ENCODE measurements at regions not wholly inside any gene's neighbourhood (a gene's known extent, or its start where the extent isn't known, plus 50 kb on each side); places are given as distances from the start of the nearest gene placed in this dataset.

DNA sequence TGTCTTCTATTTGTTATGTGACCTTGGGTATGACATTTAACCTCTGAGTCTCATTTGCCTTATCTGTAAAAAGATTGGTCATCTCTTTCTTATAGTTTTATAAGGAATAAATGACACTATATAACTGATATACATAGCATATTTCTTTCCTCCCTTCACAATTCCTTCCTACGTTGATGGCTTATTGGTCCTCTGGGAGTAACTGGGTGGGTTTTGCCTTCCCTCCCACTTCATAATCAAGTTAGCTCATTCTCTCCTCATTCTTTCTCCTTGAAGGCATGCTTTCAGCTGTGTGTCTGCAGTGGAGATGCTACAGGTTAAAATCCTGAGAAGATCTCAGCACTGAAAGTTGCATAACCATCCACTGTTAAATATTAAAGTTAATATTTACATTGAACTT, 382.4 kb downstream of the TMEM38B start (continued):
- TF ChIP-seq, protein P1, sequence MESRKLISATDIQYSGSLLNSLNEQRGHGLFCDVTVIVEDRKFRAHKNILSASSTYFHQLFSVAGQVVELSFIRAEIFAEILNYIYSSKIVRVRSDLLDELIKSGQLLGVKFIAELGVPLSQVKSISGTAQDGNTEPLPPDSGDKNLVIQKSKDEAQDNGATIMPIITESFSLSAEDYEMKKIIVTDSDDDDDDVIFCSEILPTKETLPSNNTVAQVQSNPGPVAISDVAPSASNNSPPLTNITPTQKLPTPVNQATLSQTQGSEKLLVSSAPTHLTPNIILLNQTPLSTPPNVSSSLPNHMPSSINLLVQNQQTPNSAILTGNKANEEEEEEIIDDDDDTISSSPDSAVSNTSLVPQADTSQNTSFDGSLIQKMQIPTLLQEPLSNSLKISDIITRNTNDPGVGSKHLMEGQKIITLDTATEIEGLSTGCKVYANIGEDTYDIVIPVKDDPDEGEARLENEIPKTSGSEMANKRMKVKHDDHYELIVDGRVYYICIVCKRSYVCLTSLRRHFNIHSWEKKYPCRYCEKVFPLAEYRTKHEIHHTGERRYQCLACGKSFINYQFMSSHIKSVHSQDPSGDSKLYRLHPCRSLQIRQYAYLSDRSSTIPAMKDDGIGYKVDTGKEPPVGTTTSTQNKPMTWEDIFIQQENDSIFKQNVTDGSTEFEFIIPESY (IDR thresholded peaks at IDR 0.05) = no peak
- TF ChIP-seq NR2F2 (IDR thresholded peaks at IDR 0.05) (no peak), FOXA2 (IDR thresholded peaks at IDR 0.05) (no peak), FOXA1 (IDR thresholded peaks at IDR 0.05) (no peak), EGR1 (IDR thresholded peaks at IDR 0.05; ENCODE audit: low read depth in 2 of 2) (no peak)

DNA sequence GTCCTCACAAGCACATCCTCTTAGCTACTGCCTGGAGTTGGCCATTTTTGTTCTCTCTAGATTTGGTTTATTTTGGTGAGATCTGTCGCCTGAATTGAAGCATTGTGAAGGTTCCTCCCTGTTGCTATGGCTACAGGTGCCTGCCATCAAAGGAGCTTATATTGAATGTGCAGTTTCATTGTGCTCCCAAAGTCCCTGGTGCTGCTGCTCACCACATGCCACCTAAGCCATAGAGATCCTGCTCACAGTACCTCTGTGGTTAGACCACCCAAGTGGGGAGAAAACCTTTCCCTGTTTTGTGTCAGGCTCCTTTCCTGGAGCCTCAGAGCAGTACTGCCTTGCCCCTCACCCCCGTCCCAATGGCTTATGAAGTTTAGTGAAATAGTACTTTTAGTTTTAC, 383.4 kb downstream of the TMEM38B start:
- no peak overlapping the region for H3K9ac ChIP-seq (ENCODE audit: low read depth in 1 of 2, low read length in 2 of 2)
- H3K36me3 ChIP-seq (ENCODE audit: control insufficient read depth in 4 of 4, insufficient read depth in 3 of 4, low read depth in 1 of 4, low read length in 3 of 4) = no peaks in the 10 kb centered on the region
- 84% methylated on average over 2 of the region's 2 CpGs for WGBS
- peaks cover 4 to 18% (median 11%) of the 10 kb centered on the region in 4 donors for H3K4me1 ChIP-seq (ENCODE audit: control insufficient read depth in 4 of 4, insufficient read depth in 4 of 4, low read length in 3 of 4)
- DNase-seq (ENCODE audit: low spot score) = no peak
- TF ChIP-seq, protein P2, sequence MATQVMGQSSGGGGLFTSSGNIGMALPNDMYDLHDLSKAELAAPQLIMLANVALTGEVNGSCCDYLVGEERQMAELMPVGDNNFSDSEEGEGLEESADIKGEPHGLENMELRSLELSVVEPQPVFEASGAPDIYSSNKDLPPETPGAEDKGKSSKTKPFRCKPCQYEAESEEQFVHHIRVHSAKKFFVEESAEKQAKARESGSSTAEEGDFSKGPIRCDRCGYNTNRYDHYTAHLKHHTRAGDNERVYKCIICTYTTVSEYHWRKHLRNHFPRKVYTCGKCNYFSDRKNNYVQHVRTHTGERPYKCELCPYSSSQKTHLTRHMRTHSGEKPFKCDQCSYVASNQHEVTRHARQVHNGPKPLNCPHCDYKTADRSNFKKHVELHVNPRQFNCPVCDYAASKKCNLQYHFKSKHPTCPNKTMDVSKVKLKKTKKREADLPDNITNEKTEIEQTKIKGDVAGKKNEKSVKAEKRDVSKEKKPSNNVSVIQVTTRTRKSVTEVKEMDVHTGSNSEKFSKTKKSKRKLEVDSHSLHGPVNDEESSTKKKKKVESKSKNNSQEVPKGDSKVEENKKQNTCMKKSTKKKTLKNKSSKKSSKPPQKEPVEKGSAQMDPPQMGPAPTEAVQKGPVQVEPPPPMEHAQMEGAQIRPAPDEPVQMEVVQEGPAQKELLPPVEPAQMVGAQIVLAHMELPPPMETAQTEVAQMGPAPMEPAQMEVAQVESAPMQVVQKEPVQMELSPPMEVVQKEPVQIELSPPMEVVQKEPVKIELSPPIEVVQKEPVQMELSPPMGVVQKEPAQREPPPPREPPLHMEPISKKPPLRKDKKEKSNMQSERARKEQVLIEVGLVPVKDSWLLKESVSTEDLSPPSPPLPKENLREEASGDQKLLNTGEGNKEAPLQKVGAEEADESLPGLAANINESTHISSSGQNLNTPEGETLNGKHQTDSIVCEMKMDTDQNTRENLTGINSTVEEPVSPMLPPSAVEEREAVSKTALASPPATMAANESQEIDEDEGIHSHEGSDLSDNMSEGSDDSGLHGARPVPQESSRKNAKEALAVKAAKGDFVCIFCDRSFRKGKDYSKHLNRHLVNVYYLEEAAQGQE (IDR thresholded peaks at IDR 0.05) = no peak
- H3K27me3 ChIP-seq (ENCODE audit: control insufficient read depth in 4 of 4, insufficient read depth in 4 of 4, low read length in 3 of 4) = no peaks in the 10 kb centered on the region
- no peak overlapping the region for H3K27ac ChIP-seq (ENCODE audit: low read depth in 1 of 2, low read length in 2 of 2)
- H3K4me3 ChIP-seq (ENCODE audit: low read depth in 1 of 3, low read length in 3 of 3) = no peak overlapping the region
- H3K9me3 ChIP-seq (ENCODE audit: control insufficient read depth in 4 of 4, low read length in 3 of 4) = no peaks in the 10 kb centered on the region

DNA sequence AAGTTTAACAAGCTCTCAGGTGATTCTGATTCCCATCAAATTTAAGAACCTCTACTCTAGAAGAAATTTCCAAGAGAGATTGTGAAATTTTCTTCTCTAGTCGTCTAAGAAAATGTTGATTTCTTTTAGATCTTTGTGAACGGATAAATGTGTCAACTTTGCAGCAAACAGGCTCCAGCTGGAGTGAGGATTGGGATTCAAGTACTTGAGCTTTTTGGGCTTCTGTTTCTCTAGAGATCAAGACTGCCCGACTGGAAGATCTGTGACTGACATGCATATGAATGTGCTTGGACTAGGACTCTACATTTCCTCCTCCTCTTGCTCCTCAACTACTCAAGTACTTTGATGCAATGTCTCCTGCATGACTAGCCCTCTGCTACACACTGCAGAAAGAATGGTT, 388.3 kb downstream of the TMEM38B start:
- no peak for DNase-seq (ENCODE audit: low spot score)
- 77% methylated on average over 3 of the region's 3 CpGs for WGBS
- Histone ChIP-seq H3K27ac (ENCODE audit: low read depth in 1 of 2, low read length in 2 of 2) (no peak overlapping the region), H3K27me3 (ENCODE audit: control insufficient read depth in 4 of 4, insufficient read depth in 4 of 4, low read length in 3 of 4) (no peaks in the 10 kb centered on the region), H3K4me3 (ENCODE audit: low read depth in 1 of 3, low read length in 3 of 3) (no peak overlapping the region), H3K9me3 (ENCODE audit: control insufficient read depth in 4 of 4, low read length in 3 of 4) (no peaks in the 10 kb centered on the region), H3K9ac (ENCODE audit: low read depth in 1 of 2, low read length in 2 of 2) (no peak overlapping the region), H3K4me1 (ENCODE audit: control insufficient read depth in 4 of 4, insufficient read depth in 4 of 4, low read length in 3 of 4) (peaks cover 3 to 25% (median 16%) of the 10 kb centered on the region in 4 donors), H3K36me3 (ENCODE audit: control insufficient read depth in 4 of 4, insufficient read depth in 3 of 4, low read depth in 1 of 4, low read length in 3 of 4) (no peaks in the 10 kb centered on the region)
- TF ChIP-seq HNF4A (conservative IDR thresholded peaks at IDR 0.05) = no peak
- TF ChIP-seq YY1 (IDR thresholded peaks at IDR 0.05) = no peak
- no peak for TF ChIP-seq JUND (IDR thresholded peaks at IDR 0.05)
- TF ChIP-seq FOXA1 (IDR thresholded peaks at IDR 0.05) = no peak
- no peak for TF ChIP-seq EGR1 (IDR thresholded peaks at IDR 0.05; ENCODE audit: low read depth in 2 of 2)
- TF ChIP-seq RAD21 (IDR thresholded peaks at IDR 0.05) = no peak
- TF ChIP-seq, protein P3, sequence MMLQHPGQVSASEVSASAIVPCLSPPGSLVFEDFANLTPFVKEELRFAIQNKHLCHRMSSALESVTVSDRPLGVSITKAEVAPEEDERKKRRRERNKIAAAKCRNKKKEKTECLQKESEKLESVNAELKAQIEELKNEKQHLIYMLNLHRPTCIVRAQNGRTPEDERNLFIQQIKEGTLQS (IDR thresholded peaks at IDR 0.05) = no peak
- no peak for TF ChIP-seq SP1 (IDR thresholded peaks at IDR 0.05)
- no peak for TF ChIP-seq GABPA (IDR thresholded peaks at IDR 0.05 in 1 of 2, conservative IDR thresholded peaks at IDR 0.05 in 1 of 2)
- TF ChIP-seq NR2F2 (IDR thresholded peaks at IDR 0.05) = no peak
- no peak for TF ChIP-seq RXRA (IDR thresholded peaks at IDR 0.05)
- TF ChIP-seq, protein P2 (IDR thresholded peaks at IDR 0.05) = no peak
- TF ChIP-seq, protein P4, sequence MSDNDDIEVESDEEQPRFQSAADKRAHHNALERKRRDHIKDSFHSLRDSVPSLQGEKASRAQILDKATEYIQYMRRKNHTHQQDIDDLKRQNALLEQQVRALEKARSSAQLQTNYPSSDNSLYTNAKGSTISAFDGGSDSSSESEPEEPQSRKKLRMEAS (IDR thresholded peaks at IDR 0.05) = no peak
- TF ChIP-seq, protein P5, sequence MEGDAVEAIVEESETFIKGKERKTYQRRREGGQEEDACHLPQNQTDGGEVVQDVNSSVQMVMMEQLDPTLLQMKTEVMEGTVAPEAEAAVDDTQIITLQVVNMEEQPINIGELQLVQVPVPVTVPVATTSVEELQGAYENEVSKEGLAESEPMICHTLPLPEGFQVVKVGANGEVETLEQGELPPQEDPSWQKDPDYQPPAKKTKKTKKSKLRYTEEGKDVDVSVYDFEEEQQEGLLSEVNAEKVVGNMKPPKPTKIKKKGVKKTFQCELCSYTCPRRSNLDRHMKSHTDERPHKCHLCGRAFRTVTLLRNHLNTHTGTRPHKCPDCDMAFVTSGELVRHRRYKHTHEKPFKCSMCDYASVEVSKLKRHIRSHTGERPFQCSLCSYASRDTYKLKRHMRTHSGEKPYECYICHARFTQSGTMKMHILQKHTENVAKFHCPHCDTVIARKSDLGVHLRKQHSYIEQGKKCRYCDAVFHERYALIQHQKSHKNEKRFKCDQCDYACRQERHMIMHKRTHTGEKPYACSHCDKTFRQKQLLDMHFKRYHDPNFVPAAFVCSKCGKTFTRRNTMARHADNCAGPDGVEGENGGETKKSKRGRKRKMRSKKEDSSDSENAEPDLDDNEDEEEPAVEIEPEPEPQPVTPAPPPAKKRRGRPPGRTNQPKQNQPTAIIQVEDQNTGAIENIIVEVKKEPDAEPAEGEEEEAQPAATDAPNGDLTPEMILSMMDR (IDR thresholded peaks at IDR 0.05; ENCODE audit: low read depth, low read length, missing input control) = no peak
- TF ChIP-seq, protein P1 (IDR thresholded peaks at IDR 0.05) = no peak
- TF ChIP-seq FOXA2 (IDR thresholded peaks at IDR 0.05) = no peak
- no peak for TF ChIP-seq HNF4G (IDR thresholded peaks at IDR 0.05)

Measured in liver (tissue), 8 donors.